Prostate gland (tissue), 2 donors: ENCODE measurements at regions not wholly inside any gene's neighbourhood (a gene's known extent, or its start where the extent isn't known, plus 50 kb on each side); places are given as distances from the start of the nearest gene placed in this dataset.

ENCODE experiments used
- DNase-seq: peaks from one replicate; pipeline ENCODE4 v3.0.0-alpha.2; 2019; ENCODE audit warnings: low spot score
- H3K27ac ChIP-seq, 2 donors: fragments of 200-600 bp; sonication (generic); 2 replicates each; pipeline ENCODE4 v1.5.1; 2017 to 2019
- H3K27me3 ChIP-seq: fragments of 200-600 bp; sonication (generic); replicated peaks from 2 replicates; pipeline ENCODE4 v1.5.1; 2019; ENCODE audit not compliant: insufficient read depth
- H3K36me3 ChIP-seq, 2 donors: fragments of 200-600 bp; sonication (generic); 1 replicate in 1 of 2; 2 replicates in 1 of 2; pipeline versions ENCODE4 v1.5.1 to v1.8.1; 2017 to 2019
- H3K4me1 ChIP-seq: fragments of 200-600 bp; sonication (generic); replicated peaks from 2 replicates; pipeline ENCODE4 v1.5.1; 2019
- H3K4me3 ChIP-seq, 2 donors: fragments of 200-600 bp; sonication (generic); 2 replicates each; pipeline ENCODE4 v1.5.1; 2017 to 2019
- H3K9me3 ChIP-seq: fragments of 200-600 bp; sonication (generic); 2 replicates; pipeline ENCODE4 v1.5.1; 2017
- POLR2A ChIP-seq: fragments of 450-650 bp; IDR thresholded peaks from one replicate; pipeline ENCODE4 v1.6.1; 2016; ENCODE audit warnings: antibody characterized with exemption, mild to moderate bottlenecking
- POLR2AphosphoS5 ChIP-seq: sonication (generic); formaldehyde crosslinking; IDR thresholded peaks from one replicate; pipeline ENCODE4 v1.6.1; 2017; ENCODE audit warnings: antibody characterized with exemption
- WGBS: methylation state at CpG from one replicate; pipeline ENCODE4 v1.1.5; 2018; 5-methylcytosine and 5-hydroxymethylcytosine counted together
- intact Hi-C: fragments of 100-400 bp; cut with DNase I; formaldehyde crosslinking; loops from one replicate; pipeline ENCODE4 v1.14.2; 2022
- TF ChIP-seq, protein P1 (sequence below), 4 experiments: fragments of 200-600 bp in 2 of 4; fragments of 450-650 bp in 2 of 4; sonication (generic) in 2 of 4; IDR thresholded peaks; 1 replicate in 3 of 4; 2 replicates in 1 of 4; pipeline ENCODE4 v1.5.1; 2016 to 2019; ENCODE audit warnings: antibody characterized with exemption in 4 of 4, mild to moderate bottlenecking in 2 of 4, moderate library complexity in 2 of 4

DNA sequence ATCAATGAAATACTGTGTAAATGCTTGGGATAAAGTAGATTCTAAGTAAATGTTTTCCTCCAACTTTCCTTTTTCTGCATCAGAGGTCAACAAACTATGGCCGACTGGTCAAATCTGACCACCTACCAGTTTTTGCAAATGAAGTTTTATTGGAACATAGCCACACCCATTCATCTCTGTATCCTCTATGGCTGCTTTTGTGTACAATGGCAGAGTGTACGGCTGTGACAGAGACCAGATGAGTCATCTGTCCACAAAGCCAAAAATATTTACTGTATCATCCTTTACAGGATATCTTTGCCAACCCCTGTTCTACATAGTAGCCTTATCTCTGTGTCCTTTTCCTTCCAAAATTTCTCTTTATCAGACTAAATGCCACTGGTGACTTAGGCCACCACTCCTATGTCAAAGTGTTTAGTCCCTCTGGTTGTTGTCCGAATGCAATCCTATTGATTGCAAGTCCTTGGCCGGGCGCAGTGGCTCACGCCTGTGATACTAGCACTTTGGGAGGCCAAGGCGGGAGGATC lies 218.4 kb upstream of the KLF4 start:
- peak; percentile 54 for TF ChIP-seq POLR2AphosphoS5
- TF ChIP-seq POLR2A: no peak
- TF ChIP-seq, protein P1, sequence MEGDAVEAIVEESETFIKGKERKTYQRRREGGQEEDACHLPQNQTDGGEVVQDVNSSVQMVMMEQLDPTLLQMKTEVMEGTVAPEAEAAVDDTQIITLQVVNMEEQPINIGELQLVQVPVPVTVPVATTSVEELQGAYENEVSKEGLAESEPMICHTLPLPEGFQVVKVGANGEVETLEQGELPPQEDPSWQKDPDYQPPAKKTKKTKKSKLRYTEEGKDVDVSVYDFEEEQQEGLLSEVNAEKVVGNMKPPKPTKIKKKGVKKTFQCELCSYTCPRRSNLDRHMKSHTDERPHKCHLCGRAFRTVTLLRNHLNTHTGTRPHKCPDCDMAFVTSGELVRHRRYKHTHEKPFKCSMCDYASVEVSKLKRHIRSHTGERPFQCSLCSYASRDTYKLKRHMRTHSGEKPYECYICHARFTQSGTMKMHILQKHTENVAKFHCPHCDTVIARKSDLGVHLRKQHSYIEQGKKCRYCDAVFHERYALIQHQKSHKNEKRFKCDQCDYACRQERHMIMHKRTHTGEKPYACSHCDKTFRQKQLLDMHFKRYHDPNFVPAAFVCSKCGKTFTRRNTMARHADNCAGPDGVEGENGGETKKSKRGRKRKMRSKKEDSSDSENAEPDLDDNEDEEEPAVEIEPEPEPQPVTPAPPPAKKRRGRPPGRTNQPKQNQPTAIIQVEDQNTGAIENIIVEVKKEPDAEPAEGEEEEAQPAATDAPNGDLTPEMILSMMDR (IDR thresholded peaks at IDR 0.05): no peak
- H3K27ac ChIP-seq: no peak overlapping the region
- H3K36me3 ChIP-seq: no peaks in the 10 kb centered on the region
- no peaks in the 10 kb centered on the region for H3K9me3 ChIP-seq
- no peak overlapping the region for H3K4me3 ChIP-seq
- no peak for DNase-seq
- 82% methylated on average over 7 of the region's 7 CpGs for WGBS
- H3K27me3 ChIP-seq: no peaks in the 10 kb centered on the region
- no peaks in the 10 kb centered on the region for H3K4me1 ChIP-seq
- intact Hi-C loops: no loop called here

DNA sequence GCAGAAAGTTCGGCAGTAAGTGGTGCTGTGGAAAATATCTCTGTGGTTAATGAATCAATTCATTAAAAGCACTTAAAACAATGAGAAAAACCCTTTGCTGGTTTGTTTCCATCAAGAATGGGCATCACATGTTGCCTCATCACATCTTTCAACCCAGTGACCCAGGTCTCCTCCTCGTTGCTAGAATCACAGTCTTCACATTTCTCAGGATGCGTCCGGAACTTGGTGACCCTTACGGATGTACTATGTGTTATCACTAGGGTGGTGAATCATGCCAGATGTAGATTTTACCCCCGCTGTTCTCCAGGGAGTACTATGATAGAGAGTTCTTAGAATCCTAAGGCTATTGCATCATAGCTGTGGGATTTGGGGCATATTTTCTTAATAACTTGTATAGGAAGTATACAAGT lies 217.9 kb upstream of the KLF4 start:
- 52% methylated on average over 6 of the region's 6 CpGs for WGBS
- TF ChIP-seq, protein P1 (IDR thresholded peaks at IDR 0.05): no peak
- TF ChIP-seq POLR2AphosphoS5 (no peak), POLR2A (no peak)
- no peaks in the 10 kb centered on the region for H3K36me3 ChIP-seq
- no peak overlapping the region for H3K4me3 ChIP-seq
- no peak overlapping the region for H3K27ac ChIP-seq
- H3K4me1 ChIP-seq: no peaks in the 10 kb centered on the region
- intact Hi-C loops: no loop called here
- no peaks in the 10 kb centered on the region for H3K9me3 ChIP-seq
- H3K27me3 ChIP-seq: no peaks in the 10 kb centered on the region
- DNase-seq: no peak

DNA sequence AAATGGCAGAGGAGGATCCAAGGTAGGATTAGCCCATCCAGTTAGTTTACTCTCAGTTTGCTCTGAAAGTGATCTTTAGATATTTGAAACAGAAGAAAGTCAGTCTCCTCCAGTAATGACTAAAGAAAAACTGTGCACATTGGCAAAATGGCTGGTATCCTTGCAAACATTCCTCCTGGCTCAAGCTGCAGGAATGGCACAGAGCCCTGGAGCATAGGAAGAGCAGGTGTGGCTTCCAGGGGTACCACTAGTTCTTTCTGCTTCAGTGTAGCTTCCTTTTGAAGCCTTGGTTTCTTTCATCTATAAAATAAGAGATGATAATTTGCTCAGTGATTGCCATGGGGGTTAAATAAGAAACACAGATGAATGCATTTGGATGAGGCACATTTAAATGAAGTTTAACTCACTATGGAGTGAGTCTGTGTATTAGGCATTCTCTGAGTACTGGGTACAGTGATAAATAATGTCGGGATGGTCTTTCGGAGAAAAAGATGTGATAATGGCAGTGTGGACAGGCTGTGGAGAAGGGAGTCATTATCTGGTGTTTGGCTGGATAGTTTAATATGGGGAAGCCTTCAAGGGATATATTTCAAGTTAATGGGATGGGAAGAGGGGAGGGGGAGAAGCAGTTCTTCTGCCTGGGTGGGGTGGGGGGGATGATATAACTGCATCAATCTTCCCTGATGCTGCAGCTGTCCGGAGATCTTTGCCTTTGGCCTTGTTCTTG lies 217.3 kb upstream of the KLF4 start:
- no peak for DNase-seq
- no peak for TF ChIP-seq POLR2AphosphoS5
- TF ChIP-seq, protein P1 (IDR thresholded peaks at IDR 0.05): no peak
- TF ChIP-seq POLR2A: no peak
- Histone ChIP-seq H3K27me3 (no peaks in the 10 kb centered on the region), H3K36me3 (no peaks in the 10 kb centered on the region), H3K9me3 (no peaks in the 10 kb centered on the region), H3K4me1 (no peaks in the 10 kb centered on the region), H3K4me3 (no peak overlapping the region), H3K27ac (no peak overlapping the region)
- WGBS: 74% methylated on average over 3 of the region's 3 CpGs
- intact Hi-C loops: no loop called here

DNA sequence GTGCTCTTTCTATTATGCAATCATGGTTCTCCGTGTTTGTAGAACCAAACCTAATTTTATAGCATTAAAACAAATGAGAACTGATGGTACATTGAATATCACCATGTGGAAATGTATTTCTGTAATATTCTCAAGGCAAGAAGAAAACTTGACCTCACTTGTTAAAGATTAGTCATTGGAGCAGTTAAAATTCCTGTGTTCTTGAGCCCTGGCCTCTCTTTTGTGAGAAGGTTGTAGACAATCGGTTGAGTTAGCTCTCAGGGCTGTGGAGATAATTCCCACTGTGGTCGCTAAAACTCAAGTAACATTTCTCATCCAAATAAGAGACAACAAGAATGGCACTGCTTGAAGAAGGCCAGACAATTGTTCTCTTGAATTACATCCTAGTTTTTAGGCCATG lies 216.0 kb upstream of the KLF4 start:
- no peak for DNase-seq
- 53% methylated on average over 3 of the region's 3 CpGs for WGBS
- H3K4me3 ChIP-seq: no peak overlapping the region
- no peak overlapping the region for H3K27ac ChIP-seq
- no peaks in the 10 kb centered on the region for H3K4me1 ChIP-seq
- intact Hi-C loops: no loop called here
- no peaks in the 10 kb centered on the region for H3K36me3 ChIP-seq
- H3K27me3 ChIP-seq: no peaks in the 10 kb centered on the region
- TF ChIP-seq, protein P1 (IDR thresholded peaks at IDR 0.05): no peak
- no peak for TF ChIP-seq POLR2A
- no peak for TF ChIP-seq POLR2AphosphoS5
- no peaks in the 10 kb centered on the region for H3K9me3 ChIP-seq

DNA sequence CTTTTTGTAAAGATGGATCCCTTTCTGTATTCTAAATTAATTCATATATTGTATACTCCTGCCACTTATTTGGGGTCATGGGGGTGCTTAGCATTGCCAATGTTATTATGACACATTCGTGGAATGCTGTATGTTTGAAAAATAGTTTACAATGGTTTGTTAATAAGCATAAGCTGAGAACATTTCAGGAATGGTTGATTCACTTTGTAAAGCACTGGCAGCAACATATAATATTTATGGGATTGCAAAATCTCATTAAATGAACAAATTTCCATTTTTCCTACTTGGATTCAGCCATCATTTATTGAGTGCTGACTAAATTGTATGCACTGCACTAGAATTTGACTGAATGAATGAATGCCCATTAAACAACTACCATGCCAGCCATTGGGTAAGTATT lies 215.2 kb upstream of the KLF4 start:
- no peaks in the 10 kb centered on the region for H3K36me3 ChIP-seq
- intact Hi-C loops: no loop called here
- no peak overlapping the region for H3K27ac ChIP-seq
- H3K27me3 ChIP-seq: no peaks in the 10 kb centered on the region
- no peaks in the 10 kb centered on the region for H3K4me1 ChIP-seq
- 79% methylated on average over 1 of the region's 1 CpG for WGBS
- no peak for TF ChIP-seq POLR2A
- TF ChIP-seq, protein P1 (IDR thresholded peaks at IDR 0.05): no peak
- no peak for TF ChIP-seq POLR2AphosphoS5
- H3K9me3 ChIP-seq: no peaks in the 10 kb centered on the region
- no peak for DNase-seq
- no peak overlapping the region for H3K4me3 ChIP-seq
